Breast epithelium (tissue), 4 donors: ENCODE measurements at regions not wholly inside any gene's neighbourhood (a gene's known extent, or its start where the extent isn't known, plus 50 kb on each side); places are given as distances from the start of the nearest gene placed in this dataset.

Experiments
- DNase-seq, 2 donors: peaks; one replicate each; pipeline ENCODE4 v3.0.0-alpha.2; 2019; ENCODE audit warnings: low spot score in 2 of 2
- H3K27ac ChIP-seq, 2 donors: fragments of 200-600 bp; sonication (generic) in 1 of 2; one replicate each; pipeline ENCODE4 v1.5.1; 2016 to 2019; ENCODE audit warnings: mild to moderate bottlenecking in 1 of 2
- H3K27me3 ChIP-seq, 2 donors: fragments of 200-600 bp; sonication (generic) in 1 of 2; one replicate each; pipeline versions ENCODE4 v1.5.1 to v1.6.0; 2017 to 2019; ENCODE audit warnings: control low read depth in 1 of 2, mild to moderate bottlenecking in 1 of 2
- H3K36me3 ChIP-seq: fragments of 200-600 bp; one replicate; pipeline ENCODE4 v1.5.1; 2019
- H3K4me1 ChIP-seq, 2 donors: fragments of 200-600 bp; sonication (generic); one replicate each; pipeline ENCODE4 v1.5.1; 2016 to 2019; ENCODE audit warnings: control low read depth in 1 of 2
- H3K4me3 ChIP-seq, 3 donors: fragments of 200-600 bp; sonication (generic); 1 replicate in 2 of 3; 2 replicates in 1 of 3; pipeline ENCODE4 v1.5.1; 2016 to 2019; ENCODE audit warnings: mild to moderate bottlenecking in 3 of 3, moderate library complexity in 2 of 3
- H3K9me3 ChIP-seq, 2 donors: fragments of 200-600 bp; sonication (generic) in 1 of 2; one replicate each; pipeline ENCODE4 v1.5.1; 2016 to 2019; ENCODE audit warnings: control low read depth in 1 of 2
- CTCF ChIP-seq, 3 donors: fragments of 450-650 bp; IDR thresholded peaks; one replicate each; pipeline ENCODE4 v1.5.1; 2016 to 2017; ENCODE audit warnings: antibody characterized with exemption in 3 of 3, mild to moderate bottlenecking in 3 of 3, moderate library complexity in 3 of 3
- POLR2A ChIP-seq: fragments of 450-650 bp; IDR thresholded peaks from one replicate; pipeline ENCODE4 v1.6.1; 2016; ENCODE audit warnings: antibody characterized with exemption, mild to moderate bottlenecking, moderate library complexity
- POLR2AphosphoS5 ChIP-seq, 3 donors: sonication (generic); formaldehyde crosslinking; IDR thresholded peaks; one replicate each; pipeline ENCODE4 v1.6.1; 2017; ENCODE audit warnings: antibody characterized with exemption in 3 of 3
- intact Hi-C: fragments of 100-400 bp; cut with DNase I; formaldehyde crosslinking; loops from one replicate; pipeline ENCODE4 v1.15.1; 2023; ENCODE audit warnings: low total_unique reads

- no peaks in the 10 kb centered on the region for H3K4me1 ChIP-seq
Measured at GRCh38 chr1:163013826-163014600, 55.1 kb upstream of the RGS4 start.

GRCh38 chr1:163006051-163006834 is 62.9 kb upstream of the RGS4 start:
- TF ChIP-seq POLR2AphosphoS5 (IDR thresholded peaks at IDR 0.05) = no peak
- TF ChIP-seq POLR2A = no peak
- TF ChIP-seq CTCF (IDR thresholded peaks at IDR 0.05) = no peak
- Histone ChIP-seq H3K36me3 (no peaks in the 10 kb centered on the region), H3K27ac (no peak overlapping the region), H3K9me3 (no peaks in the 10 kb centered on the region), H3K4me3 (no peak overlapping the region), H3K4me1 (no peaks in the 10 kb centered on the region), H3K27me3 (no peaks in the 10 kb centered on the region)
- DNase-seq = no peak
- intact Hi-C loops = no loop called here

More at GRCh38 chr1:163013826-163014600, 55.1 kb upstream of the RGS4 start:
- Histone ChIP-seq H3K27me3 (no peaks in the 10 kb centered on the region), H3K9me3 (no peaks in the 10 kb centered on the region), H3K27ac (no peak overlapping the region), H3K4me3 (no peak overlapping the region), H3K36me3 (no peaks in the 10 kb centered on the region)
- no peak for DNase-seq
- intact Hi-C loops = no loop called here
- TF ChIP-seq POLR2A = no peak
- TF ChIP-seq POLR2AphosphoS5 (IDR thresholded peaks at IDR 0.05) = no peak
- no peak for TF ChIP-seq CTCF (IDR thresholded peaks at IDR 0.05)

GRCh38 chr1:162997499-162998285 is 71.5 kb upstream of the RGS4 start:
- no peak overlapping the region for H3K27ac ChIP-seq
- no peak for TF ChIP-seq CTCF (IDR thresholded peaks at IDR 0.05)
- TF ChIP-seq POLR2AphosphoS5 (IDR thresholded peaks at IDR 0.05) = no peak
- TF ChIP-seq POLR2A = no peak
- no peaks in the 10 kb centered on the region for H3K9me3 ChIP-seq
- intact Hi-C loops = no loop called here
- no peaks in the 10 kb centered on the region for H3K4me1 ChIP-seq
- no peak overlapping the region for H3K4me3 ChIP-seq
- H3K27me3 ChIP-seq = no peaks in the 10 kb centered on the region
- DNase-seq = no peak
- no peaks in the 10 kb centered on the region for H3K36me3 ChIP-seq

GRCh38 chr1:162996261-162996660 is 72.9 kb upstream of the RGS4 start:
- no peaks in the 10 kb centered on the region for H3K36me3 ChIP-seq
- H3K4me3 ChIP-seq = no peak overlapping the region
- TF ChIP-seq POLR2A (no peak), POLR2AphosphoS5 (IDR thresholded peaks at IDR 0.05) (no peak), CTCF (IDR thresholded peaks at IDR 0.05) (no peak)
- no peak overlapping the region for H3K27ac ChIP-seq
- DNase-seq = no peak
- no peaks in the 10 kb centered on the region for H3K9me3 ChIP-seq
- H3K4me1 ChIP-seq = no peaks in the 10 kb centered on the region
- intact Hi-C loops = no loop called here
- no peaks in the 10 kb centered on the region for H3K27me3 ChIP-seq
